GM13976 (cell line): ENCODE measurements at regions not wholly inside any gene's neighbourhood (a gene's known extent, or its start where the extent isn't known, plus 50 kb on each side); places are given as distances from the start of the nearest gene placed in this dataset.
"Not testable (repeated sequence)": the region's sequence is repeated elsewhere in the genome, so short reads cannot be mapped to it uniquely, and the experiment has no call there.

Experiments
- DNase-seq: peaks from one replicate; pipeline ENCODE4 v3.0.0; 2012; ENCODE audit warnings: low spot score
- CTCF ChIP-seq: IDR thresholded peaks from 2 replicates; pipeline ENCODE4 v1.5.1; 2012; ENCODE audit warnings: borderline replicate concordance, mild to moderate bottlenecking; ENCODE audit not compliant: insufficient read depth; ENCODE audit errors: extremely low read depth, missing control alignments, control extremely low read depth
- in situ Hi-C: fragments of 300-500 bp; cut with MboI; formaldehyde crosslinking; loops from one replicate; pipeline ENCODE4 v1.12.0; 2022; ENCODE audit warnings: low sequenced_read_pairs, mixed read lengths, inconsistent platforms; ENCODE audit not compliant: unreplicated experiment

GRCh38 chr10:107542607-107543006 is 378.1 kb upstream of the SORCS1 start:
- in situ Hi-C loops, result no loop called here
- no peak for DNase-seq
- TF ChIP-seq CTCF, result no peak

DNA sequence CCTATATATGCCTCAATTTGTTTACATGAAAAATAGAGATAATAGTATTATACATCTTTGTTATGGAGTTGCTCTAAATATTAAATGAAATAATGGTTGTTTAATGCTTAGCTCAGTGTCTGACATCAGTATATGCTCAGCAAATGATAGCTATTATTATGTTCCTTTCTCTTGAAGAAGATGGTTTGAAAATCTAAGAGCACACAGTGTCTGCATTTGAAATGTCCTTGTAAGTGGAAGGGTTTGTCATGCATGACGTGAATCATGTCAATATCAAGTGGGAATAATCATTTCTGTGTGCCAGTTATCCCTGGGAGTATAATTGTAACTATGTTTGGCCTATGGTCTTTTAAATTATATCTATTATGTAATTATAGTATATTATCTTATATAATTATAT is 377.5 kb upstream of the SORCS1 start:
- DNase-seq, result no peak
- TF ChIP-seq CTCF, result no peak
- in situ Hi-C loops, result no loop called here

DNA sequence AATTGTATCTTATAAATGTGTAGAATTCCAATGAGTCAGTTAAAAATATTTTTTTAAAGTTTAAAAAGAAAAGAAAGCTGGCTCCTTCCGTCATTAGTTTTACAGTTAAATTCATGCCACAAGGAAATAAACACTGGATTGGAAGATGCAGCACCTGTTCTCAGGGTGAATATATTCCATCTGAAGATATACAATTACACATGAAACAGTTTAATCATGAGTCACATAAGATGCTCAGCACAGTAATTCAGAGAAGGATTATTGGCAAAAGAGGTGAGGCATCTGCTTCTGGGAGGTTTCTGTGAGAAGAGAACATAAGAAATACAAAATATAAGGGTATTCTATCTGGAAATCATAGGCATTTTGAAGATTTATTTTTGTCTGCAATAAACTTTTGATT is 376.5 kb upstream of the SORCS1 start:
- in situ Hi-C loops, result no loop called here
- no peak for TF ChIP-seq CTCF

DNA sequence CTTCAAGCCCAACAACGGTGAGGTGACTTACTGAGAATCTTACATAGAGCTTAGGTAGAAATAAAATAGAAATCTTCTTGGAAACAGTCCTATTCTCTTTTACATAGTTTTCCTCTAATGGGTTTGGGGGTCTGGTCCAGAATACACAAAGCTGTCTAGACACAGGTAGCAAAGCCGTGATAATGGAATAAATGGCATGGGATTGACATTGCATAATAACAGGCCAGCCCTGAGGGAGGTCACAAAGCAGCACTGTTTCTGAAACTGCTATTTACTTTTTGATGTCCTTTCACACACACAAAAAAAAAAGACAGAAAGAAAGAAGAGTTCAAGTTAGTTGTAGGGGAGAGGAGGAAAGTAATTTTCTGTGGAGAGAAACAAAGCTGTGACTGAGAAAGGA is 364.8 kb upstream of the SORCS1 start:
- in situ Hi-C loops, result no loop called here
- no peak for DNase-seq
- no peak for TF ChIP-seq CTCF

More for the DNA sequence above, 376.5 kb upstream of the SORCS1 start:
- DNase-seq, result no peak

- in situ Hi-C loops, result no loop called here
- TF ChIP-seq CTCF, result no peak
- DNase-seq, result no peak
Measured at GRCh38 chr10:107520348-107520747, 355.8 kb upstream of the SORCS1 start.

GRCh38 chr10:107517811-107518210 is 353.3 kb upstream of the SORCS1 start:
- no peak for TF ChIP-seq CTCF
- no peak for DNase-seq
- in situ Hi-C loops, result no loop called here

GRCh38 chr10:107516349-107516748 is 351.8 kb upstream of the SORCS1 start:
- DNase-seq, result no peak
- no peak for TF ChIP-seq CTCF
- in situ Hi-C loops, result no loop called here

GRCh38 chr10:107504011-107504410 is 339.5 kb upstream of the SORCS1 start:
- DNase-seq, in situ Hi-C loops: not testable (repeated sequence)
